H54 (cell line): ENCODE measurements at regions not wholly inside any gene's neighbourhood (a gene's known extent, or its start where the extent isn't known, plus 50 kb on each side); places are given as distances from the start of the nearest gene placed in this dataset.

Experiments used
- DNase-seq: peaks from one replicate; pipeline ENCODE4 v3.0.0; 2011; ENCODE audit warnings: low spot score, mixed read lengths; ENCODE audit not compliant: insufficient read length
- FAIRE-seq: peaks from 3 replicates; lab custom pipeline; 2011; peaks lifted over from hg19 to GRCh38; lab: Jason Lieb, UNC
- POLR2A ChIP-seq: IDR thresholded peaks from 2 replicates; pipeline ENCODE4 v1.6.1; 2011; ENCODE audit warnings: low read depth, mild to moderate bottlenecking, low read length

DNA sequence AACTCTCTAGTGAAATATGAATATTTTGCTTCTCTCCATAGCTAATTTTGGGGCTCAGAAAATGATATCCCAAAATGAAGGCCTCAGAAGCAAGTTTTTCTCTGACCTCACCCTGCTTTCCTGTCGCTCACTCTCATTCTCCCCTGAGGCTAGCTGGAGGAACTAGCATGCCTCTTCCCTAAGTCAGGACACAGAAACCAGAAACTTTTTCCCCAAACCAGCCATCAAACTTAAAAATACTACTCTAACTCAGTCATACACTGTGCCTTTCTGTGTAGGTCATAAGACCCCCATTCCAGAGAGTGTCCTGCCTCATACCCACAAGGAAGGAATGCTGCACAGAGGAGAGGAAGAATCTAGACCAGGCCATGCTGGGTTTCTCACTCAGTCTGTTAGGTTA lies 329.6 kb downstream of the PCDH20 start:
- no peak for DNase-seq
- FAIRE-seq: no peak
- TF ChIP-seq POLR2A: no peak

DNA sequence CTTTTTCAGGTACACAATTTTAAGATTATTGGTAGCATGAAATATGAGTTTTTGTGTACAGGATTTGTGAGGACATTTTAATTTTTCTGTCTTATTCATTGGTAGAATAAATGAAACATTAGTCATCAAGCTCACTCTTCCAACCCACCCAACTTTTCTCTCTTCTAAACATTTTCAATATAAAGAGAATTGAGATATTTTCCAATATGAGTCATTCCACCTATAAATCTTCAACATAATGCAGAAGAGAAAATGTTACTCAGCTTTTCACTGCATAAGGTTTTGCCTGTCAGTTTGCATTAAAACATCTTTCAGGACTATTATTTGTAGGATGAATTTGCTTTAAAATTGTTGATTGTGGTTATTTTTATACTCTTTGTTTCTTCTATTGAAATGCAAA lies 330.7 kb downstream of the PCDH20 start:
- TF ChIP-seq POLR2A: no peak
- DNase-seq (no peak), FAIRE-seq (no peak)

DNA sequence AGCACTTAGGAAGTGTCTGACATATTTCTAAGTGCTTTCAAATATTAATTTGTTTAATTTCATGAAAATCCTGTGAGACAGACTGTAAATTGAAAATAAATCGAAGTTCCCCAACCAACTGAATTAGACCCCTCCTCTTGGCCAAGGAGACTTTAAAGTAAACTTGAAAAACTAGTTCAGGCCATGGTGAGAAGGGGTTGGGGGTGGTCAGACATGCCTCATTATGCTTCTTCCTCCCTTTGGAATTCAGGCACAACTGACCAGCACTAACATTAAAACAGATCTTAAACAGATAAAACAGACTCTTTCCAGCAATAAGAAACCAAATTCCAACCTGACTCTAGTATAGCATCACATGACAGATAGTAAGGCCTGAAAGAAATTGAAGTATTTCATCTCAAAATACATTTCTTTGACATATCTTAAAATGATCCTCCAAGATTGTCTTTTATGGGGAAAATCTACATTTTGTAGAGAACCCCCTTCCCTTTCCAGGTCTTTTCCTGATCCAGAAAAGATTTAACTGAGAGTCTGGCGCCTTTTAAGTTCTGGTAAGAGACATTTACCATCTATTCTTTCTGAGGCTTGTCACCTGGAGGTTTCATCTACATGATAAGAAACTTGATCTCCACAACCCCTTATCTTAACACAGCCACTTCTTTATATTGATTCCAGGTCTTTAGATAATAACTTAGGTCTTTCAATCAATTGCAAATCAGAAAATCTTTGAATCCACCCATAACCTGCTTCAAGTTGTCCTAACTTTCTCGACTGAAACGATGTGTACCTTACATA lies 336.5 kb downstream of the PCDH20 start:
- no peak for DNase-seq

DNA sequence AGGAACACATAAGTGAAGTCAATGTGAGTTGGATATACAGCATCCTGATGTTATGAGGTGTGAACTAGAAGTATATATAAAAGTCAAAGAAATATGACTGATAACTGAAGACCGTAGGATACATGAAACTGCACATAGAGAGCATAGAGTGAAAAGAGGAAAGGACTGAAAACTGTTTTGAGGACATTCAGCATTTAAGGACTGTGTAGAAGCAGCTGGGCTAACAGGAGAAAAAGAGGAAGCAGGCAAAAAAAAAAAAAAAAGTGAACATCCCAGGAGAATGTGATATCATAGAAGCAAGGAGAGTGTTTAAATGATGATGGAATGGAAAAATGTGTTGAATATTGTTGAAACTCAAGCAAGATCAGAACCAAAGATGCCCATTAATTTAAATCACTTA lies 363.5 kb downstream of the PCDH20 start:
- FAIRE-seq: no peak

More for the DNA sequence above, 336.5 kb downstream of the PCDH20 start:
- TF ChIP-seq POLR2A: no peak
- no peak for FAIRE-seq

DNA sequence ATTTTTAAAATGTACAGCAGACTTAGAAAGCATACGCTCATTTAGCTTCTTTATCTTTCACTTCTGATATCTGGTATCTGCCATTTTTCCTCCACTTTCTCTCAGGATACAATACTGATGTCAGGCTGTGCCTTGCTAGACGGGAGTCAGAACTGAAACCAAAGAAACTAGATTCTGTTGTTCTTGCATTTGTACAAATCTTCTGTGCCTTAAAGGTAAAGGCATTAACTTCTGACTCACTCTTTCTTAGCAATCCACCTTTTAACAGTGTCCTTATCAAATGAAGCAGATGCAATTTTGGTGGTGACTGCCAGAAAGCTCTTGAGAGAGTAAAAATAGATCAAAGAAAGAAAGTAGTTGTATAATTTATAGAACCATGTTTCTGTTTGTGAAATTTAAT lies 370.4 kb downstream of the PCDH20 start:
- FAIRE-seq (no peak), DNase-seq (no peak)
- no peak for TF ChIP-seq POLR2A

More for the DNA sequence above, 363.5 kb downstream of the PCDH20 start:
- TF ChIP-seq POLR2A: no peak
- DNase-seq: no peak

DNA sequence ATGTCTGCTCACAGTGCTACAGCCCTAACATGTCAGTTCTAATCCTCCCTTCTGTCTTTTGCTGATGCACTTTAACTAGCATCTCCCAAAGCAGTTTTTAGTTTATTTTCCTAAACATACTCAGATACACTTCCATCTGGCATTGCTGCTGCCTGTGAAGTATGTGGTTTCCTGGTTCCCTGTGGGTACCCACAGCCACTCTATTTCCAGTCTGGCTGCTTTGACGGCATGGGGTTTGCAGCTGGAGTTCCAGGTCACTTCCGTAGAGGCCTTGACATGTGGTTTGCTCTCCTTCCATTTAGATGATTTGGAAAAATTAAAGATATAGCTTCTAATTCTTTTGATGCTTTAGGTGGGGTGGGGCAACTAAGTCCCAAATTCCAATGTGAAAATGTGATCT lies 375.5 kb downstream of the PCDH20 start:
- DNase-seq (no peak), FAIRE-seq (no peak)
- TF ChIP-seq POLR2A: no peak

DNA sequence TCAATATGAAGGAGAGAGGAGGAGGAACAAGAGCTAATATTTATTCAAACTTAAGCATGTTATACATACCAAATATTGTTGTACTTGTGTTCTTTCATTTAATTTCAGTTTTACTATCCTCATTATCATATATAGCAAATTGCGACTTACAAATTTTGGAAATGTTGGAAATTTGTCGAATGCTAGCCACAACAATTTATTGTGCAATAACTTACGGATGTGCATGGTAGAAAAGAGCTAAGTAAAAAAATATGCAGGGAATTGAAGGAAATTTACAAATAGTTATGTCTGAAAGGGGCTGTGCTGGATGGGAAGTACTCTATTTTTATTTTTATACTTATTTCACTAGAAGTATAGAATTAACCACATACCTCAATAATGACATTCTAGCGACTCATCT lies 376.3 kb downstream of the PCDH20 start:
- no peak for FAIRE-seq
- DNase-seq: no peak
- no peak for TF ChIP-seq POLR2A

DNA sequence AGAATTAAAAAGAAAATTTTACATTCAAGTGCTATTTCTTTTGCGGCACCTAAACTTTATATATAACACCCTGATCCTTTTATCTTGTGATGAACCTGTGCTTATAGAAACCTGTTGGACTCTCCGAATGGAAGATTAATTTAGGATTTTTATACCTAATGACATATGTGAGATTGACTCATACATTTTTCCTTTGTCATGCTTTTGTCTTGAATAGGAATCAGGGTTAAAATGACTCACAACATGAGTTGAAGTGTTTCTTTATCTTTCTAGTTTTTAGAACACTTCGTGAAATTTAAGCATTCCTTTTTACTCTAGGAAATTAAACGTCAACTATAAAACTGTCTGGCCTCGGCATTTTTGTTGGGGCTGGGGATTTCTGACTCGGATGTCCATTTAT lies 378.9 kb downstream of the PCDH20 start:
- no peak for FAIRE-seq
- DNase-seq: no peak
- TF ChIP-seq POLR2A: no peak

DNA sequence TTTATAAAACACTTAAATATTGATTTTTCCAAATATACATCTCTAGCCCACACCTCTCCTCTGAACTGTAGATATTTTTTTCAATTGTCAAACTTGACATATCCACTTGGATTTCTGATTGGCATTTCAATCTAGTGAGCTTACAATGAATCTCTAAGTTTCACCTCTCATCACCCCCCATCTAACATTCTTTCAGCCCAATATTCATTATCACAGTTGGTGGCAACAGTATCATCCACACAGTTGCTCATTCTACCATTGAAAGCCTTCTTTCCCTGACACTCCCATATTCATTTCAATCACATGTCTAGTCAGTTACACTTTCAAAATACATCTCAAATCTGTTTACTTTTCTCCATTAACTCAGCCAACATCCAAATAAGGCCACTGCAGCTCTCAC lies 385.2 kb downstream of the PCDH20 start:
- DNase-seq (no peak), FAIRE-seq (no peak)
- no peak for TF ChIP-seq POLR2A

DNA sequence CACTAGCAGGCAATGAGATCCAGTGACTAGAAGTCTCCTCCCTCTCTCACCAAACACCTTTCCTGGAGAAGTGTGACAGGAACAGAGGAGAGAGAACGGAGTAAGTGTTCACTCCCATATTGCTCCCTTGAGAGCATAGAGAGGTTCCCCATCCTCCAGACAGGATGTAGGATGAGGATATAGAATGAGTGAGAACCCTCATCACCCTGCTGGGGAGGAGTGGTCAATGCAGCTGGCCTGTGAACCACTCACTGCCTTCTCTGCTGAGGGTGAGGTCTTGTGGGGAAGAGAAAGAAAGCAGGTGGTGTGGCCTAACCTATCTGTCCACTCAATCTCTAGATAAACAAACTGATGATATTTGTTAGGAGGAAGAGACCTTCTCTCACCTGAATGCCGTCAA lies 386.6 kb downstream of the PCDH20 start:
- no peak for TF ChIP-seq POLR2A
- no peak for FAIRE-seq
- no peak for DNase-seq

DNA sequence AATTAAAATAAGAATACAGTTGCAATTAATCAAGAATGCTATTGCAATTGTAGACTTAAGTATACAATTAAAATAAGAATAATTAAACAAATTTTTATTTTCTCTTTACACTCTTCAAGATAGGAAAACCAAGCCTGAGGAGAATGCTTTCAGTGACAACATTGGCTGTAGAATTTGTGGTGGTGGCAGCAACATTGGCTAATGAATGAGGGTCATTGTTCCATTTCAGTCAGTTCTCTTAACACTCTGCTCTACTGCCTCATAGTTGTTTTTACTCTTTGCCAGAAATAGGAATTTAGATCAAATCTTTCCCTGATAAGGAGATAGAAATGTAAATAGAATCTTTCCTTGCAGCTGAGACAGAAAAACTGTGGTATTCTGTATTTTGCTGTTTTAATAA lies 391.6 kb downstream of the PCDH20 start:
- no peak for FAIRE-seq

DNA sequence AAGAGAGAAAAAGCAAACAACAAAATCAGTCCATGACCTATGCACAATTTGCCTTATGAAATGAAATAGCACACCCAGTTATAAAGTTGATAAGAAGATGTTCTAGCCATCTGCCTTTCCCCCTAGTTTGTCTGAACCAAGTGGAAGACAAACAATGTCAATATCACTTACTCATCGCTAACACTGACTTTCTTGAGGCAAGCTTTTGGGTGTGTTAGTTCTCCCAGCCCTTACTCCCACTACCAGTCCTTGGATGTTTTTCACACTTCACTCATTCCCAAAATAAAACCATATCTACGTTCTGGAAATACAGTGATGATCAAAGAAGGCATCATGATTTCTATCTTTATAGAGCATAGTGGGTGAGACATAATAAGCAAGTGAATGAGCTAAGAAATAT lies 393.8 kb downstream of the PCDH20 start:
- no peak for DNase-seq
- no peak for FAIRE-seq
- no peak for TF ChIP-seq POLR2A

More for the DNA sequence above, 391.6 kb downstream of the PCDH20 start:
- no peak for TF ChIP-seq POLR2A
- no peak for DNase-seq

DNA sequence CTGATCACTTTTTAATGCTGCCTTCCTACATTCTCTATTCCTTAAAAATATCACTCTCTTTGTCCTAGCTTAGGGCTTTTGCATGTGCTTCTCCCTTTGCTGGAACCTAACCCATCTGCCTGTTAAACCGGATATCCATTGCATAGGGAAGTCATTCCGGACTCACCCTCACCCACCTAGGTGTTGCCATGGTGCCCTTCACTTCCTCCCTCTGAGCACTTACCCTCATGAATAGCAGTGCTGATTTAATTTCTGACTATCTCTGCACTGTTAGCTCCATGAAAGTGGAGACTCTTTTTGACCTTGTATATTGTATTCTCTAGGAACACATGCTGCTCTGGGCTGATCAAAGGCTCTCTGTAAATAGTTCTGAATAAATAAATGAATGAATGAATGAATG lies 401.9 kb downstream of the PCDH20 start:
- DNase-seq (no peak), FAIRE-seq (no peak)
- TF ChIP-seq POLR2A: no peak

DNA sequence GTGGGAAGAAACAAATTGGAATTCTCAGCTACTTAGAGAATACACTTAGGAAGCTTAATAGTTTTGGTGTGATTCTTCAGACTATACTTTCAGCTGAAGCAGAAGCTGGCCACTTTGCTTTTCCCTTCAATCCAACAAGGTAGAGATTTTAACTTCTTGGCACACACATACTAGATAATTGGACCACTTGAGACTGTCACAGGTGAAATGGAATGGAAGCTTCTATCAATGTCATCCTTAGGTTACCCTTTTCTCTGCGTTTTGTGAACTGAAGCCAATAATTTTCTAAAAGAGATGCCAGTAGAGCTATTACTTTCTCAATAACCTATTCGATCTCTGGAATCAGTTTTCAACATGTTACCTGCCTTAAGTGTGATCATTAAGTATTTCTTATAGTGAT lies 405.3 kb downstream of the PCDH20 start:
- TF ChIP-seq POLR2A: no peak
- DNase-seq: no peak
- no peak for FAIRE-seq

DNA sequence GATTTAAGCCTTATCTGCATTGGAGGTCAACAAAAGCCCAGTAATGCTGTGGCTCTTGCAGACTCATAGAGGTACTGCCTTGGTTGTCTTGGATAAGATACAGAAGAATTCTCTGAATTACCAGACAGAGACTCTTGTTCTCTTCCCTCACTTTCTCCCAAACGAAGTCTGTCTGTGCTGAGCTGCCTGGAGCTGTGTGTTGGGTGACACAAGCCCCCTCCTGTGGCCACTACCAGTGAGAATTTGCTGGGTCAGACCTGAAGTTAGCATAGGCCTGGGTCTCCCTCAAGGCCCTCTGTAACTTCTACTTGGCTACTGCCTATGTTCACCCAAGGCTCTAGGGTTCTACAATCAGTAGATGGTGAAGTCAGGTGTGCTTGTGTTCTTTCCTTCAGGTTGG lies 413.0 kb downstream of the PCDH20 start:
- TF ChIP-seq POLR2A: no peak
- no peak for FAIRE-seq
- no peak for DNase-seq
